ENCODE measurements at regions not wholly inside any gene's neighbourhood (a gene's known extent, or its start where the extent isn't known, plus 50 kb on each side); places are given as distances from the start of the nearest gene placed in this dataset.

GRCh38 chr21:40936771-40937261 is 89.9 kb upstream of the DSCAM start:
- no peak overlapping the region for H3K4me2 ChIP-seq (ENCODE audit: low read depth, low read length)

More at GRCh38 chr21:40936771-40937261, 89.9 kb upstream of the DSCAM start:
- H2BK20ac ChIP-seq (ENCODE audit: low read depth, low read length), result no peak overlapping the region
- H2AK5ac ChIP-seq (ENCODE audit: low read depth, low read length), result no peak overlapping the region
- ChIA-PET POLR2A (ENCODE audit: unreplicated experiment) (no interaction called here), CTCF (no interaction called here)
- DNase-seq, result no peak
- dilution Hi-C loops (cut with HindIII; ENCODE audit: low sequenced_read_pairs, unreplicated experiment), result no loop called here
- H4K91ac ChIP-seq (ENCODE audit: insufficient read depth, low read depth, low read length), result no peak overlapping the region
- intact Hi-C loops (cut with micrococcal nuclease), result no loop called here
- no peak overlapping the region for H2BK120ac ChIP-seq (ENCODE audit: low read depth, low read length)
- in situ Hi-C loops (cut with MboI; ENCODE audit: low sequenced_read_pairs), result no loop called here
- no peak overlapping the region for H2AFZ ChIP-seq (replicated peaks; ENCODE audit: low read length, poor library complexity)
- H3K14ac ChIP-seq (replicated peaks; ENCODE audit: low read depth, low read length), result no peak overlapping the region
- TF ChIP-seq SMC3 (IDR thresholded peaks at IDR 0.05; ENCODE audit: low read depth, low read length) (no peak), MAFK (IDR thresholded peaks at IDR 0.05; ENCODE audit: low read depth, low read length) (no peak), FOS (IDR thresholded peaks at IDR 0.05; ENCODE audit: low read depth, low read length) (no peak), CHD1 (IDR thresholded peaks at IDR 0.05; ENCODE audit: low read depth, low read length) (no peak), BHLHE40 (IDR thresholded peaks at IDR 0.05; ENCODE audit: low read depth, low read length) (no peak), USF2 (IDR thresholded peaks at IDR 0.05; ENCODE audit: low read depth, low read length) (no peak), POLR2A (IDR thresholded peaks at IDR 0.05; ENCODE audit: low read depth, low read length) (no peak), RCOR1 (IDR thresholded peaks at IDR 0.05; ENCODE audit: insufficient replicate concordance, low read length) (no peak), MAZ (IDR thresholded peaks at IDR 0.05; ENCODE audit: borderline replicate concordance, low read depth, low read length) (no peak), ELK1 (IDR thresholded peaks at IDR 0.05; ENCODE audit: borderline replicate concordance, low read depth, low read length) (no peak), CEBPB (IDR thresholded peaks at IDR 0.05; ENCODE audit: low read depth, low read length) (no peak), RAD21 (IDR thresholded peaks at IDR 0.05; ENCODE audit: low read length) (no peak), CTCF (conservative IDR thresholded peaks at IDR 0.05; ENCODE audit: low read depth, low read length) (no peak), RFX5 (IDR thresholded peaks at IDR 0.05; ENCODE audit: low read depth, low read length) (no peak), NFE2L2 (IDR thresholded peaks at IDR 0.05; ENCODE audit: low read depth, low read length) (no peak), MXI1 (IDR thresholded peaks at IDR 0.05; ENCODE audit: borderline replicate concordance, low read depth, low read length) (no peak)
- no peaks in the 10 kb centered on the region for H3K4me1 ChIP-seq (ENCODE audit: control insufficient read depth, insufficient read depth, low read length)
- H3K36me3 ChIP-seq (ENCODE audit: control insufficient read depth, insufficient read depth, low read length), result no peaks in the 10 kb centered on the region
- H3K9ac ChIP-seq (ENCODE audit: low read depth, low read length), result no peak overlapping the region
- H3K27ac ChIP-seq (ENCODE audit: insufficient read depth, low read length), result no peak overlapping the region
- 68% methylated on average over 7 of the region's 10 CpGs; no CpG with 5 or more reads in 1 of the 2 experiments for WGBS, 2 experiments (ENCODE audit: extremely low coverage in 2 of 2, insufficient read length in 1 of 2)
- no peak overlapping the region for H2AK9ac ChIP-seq (replicated peaks; ENCODE audit: low read depth, low read length, poor library complexity)
- no TSS peak for BruUV-seq (replicated peaks)
- no peaks in the 10 kb centered on the region for H4K20me1 ChIP-seq (ENCODE audit: insufficient read depth, low read length)
- H3K79me1 ChIP-seq (ENCODE audit: low read depth in 1 of 2, low read length in 2 of 2), result no peaks in the 10 kb centered on the region
- H3K23ac ChIP-seq (ENCODE audit: low read depth, low read length), result no peak overlapping the region
- no peak overlapping the region for H3K4me3 ChIP-seq (ENCODE audit: insufficient read depth, low read depth, low read length)
- no peak overlapping the region for H3K18ac ChIP-seq (ENCODE audit: low read depth, low read length)
- H3K27me3 ChIP-seq (ENCODE audit: control insufficient read depth, insufficient read depth, low read length), result no peaks in the 10 kb centered on the region
- no peaks in the 10 kb centered on the region for H3K9me1 ChIP-seq (ENCODE audit: insufficient read depth, low read length)
- no peak overlapping the region for H2BK15ac ChIP-seq (ENCODE audit: low read depth, low read length)
- no peak overlapping the region for H2BK5ac ChIP-seq (ENCODE audit: low read depth, low read length, poor library complexity, severe bottlenecking)
- H4K5ac ChIP-seq (ENCODE audit: low read depth, low read length), result no peak overlapping the region
- no peak overlapping the region for H3K4ac ChIP-seq (ENCODE audit: low read depth, low read length)
- ATAC-seq (ENCODE audit: low read depth), result no peak
- peaks cover 30% of the 10 kb centered on the region for H3K9me3 ChIP-seq (ENCODE audit: control insufficient read depth, insufficient read depth, low read length)
- H4K8ac ChIP-seq (ENCODE audit: low read depth in 2 of 2, low read length in 2 of 2), result no peak overlapping the region
- no peak overlapping the region for H3K56ac ChIP-seq (ENCODE audit: extremely low read depth, insufficient read depth, low read length)
